ENCODE measurements at regions not wholly inside any gene's neighbourhood (a gene's known extent, or its start where the extent isn't known, plus 50 kb on each side); places are given as distances from the start of the nearest gene placed in this dataset.

- Histone ChIP-seq H3K9me2 (replicated peaks; ENCODE audit: control insufficient read depth, low read length) (no peaks in the 10 kb centered on the region), H3K27me3 (ENCODE audit: control insufficient read depth, low read length) (no peaks in the 10 kb centered on the region), H3K79me2 (ENCODE audit: control insufficient read depth, low read length) (no peaks in the 10 kb centered on the region), H3K4me1 (ENCODE audit: control insufficient read depth, low read length) (no peaks in the 10 kb centered on the region), H4K20me1 (ENCODE audit: control insufficient read depth, insufficient read depth, low read depth, low read length) (no peaks in the 10 kb centered on the region), H3K4me3 (ENCODE audit: low read length) (no peak overlapping the region), H3K36me3 (ENCODE audit: control insufficient read depth, low read length) (no peaks in the 10 kb centered on the region), H3F3A (ENCODE audit: control insufficient read depth, insufficient read depth) (no peaks in the 10 kb centered on the region), H3K4me2 (ENCODE audit: low read length) (no peak overlapping the region), H3K27ac (ENCODE audit: low read depth, low read length) (no peak overlapping the region), H3K9me3 (ENCODE audit: control insufficient read depth, insufficient read depth, low read length) (no peaks in the 10 kb centered on the region; the same call in 1 of the 2 replicates)
- no peak for TF ChIP-seq EZH2phosphoT487 (IDR thresholded peaks at IDR 0.05; ENCODE audit: borderline replicate concordance, low read length)
- TF ChIP-seq CTCF (IDR thresholded peaks at IDR 0.05; ENCODE audit: low read depth, low read length, poor library complexity, severe bottlenecking): no peak
These were observed 584.6 kb downstream of the GABRG1 start for GRCh38 chr4:45539142-45539814.

- TF ChIP-seq CTCF (IDR thresholded peaks at IDR 0.05; ENCODE audit: low read depth, low read length, poor library complexity, severe bottlenecking) (no peak), EZH2phosphoT487 (IDR thresholded peaks at IDR 0.05; ENCODE audit: borderline replicate concordance, low read length) (no peak)
- Histone ChIP-seq H3K9me3 (ENCODE audit: control insufficient read depth, insufficient read depth, low read length) (peaks cover 5% of the 10 kb centered on the region; the same call in 1 of the 2 replicates), H3K9me2 (replicated peaks; ENCODE audit: control insufficient read depth, low read length) (no peaks in the 10 kb centered on the region), H3K4me1 (ENCODE audit: control insufficient read depth, low read length) (no peaks in the 10 kb centered on the region), H3K36me3 (ENCODE audit: control insufficient read depth, low read length) (no peaks in the 10 kb centered on the region), H3K4me3 (ENCODE audit: low read length) (no peak overlapping the region), H3K27ac (ENCODE audit: low read depth, low read length) (no peak overlapping the region), H3K4me2 (ENCODE audit: low read length) (no peak overlapping the region), H3K79me2 (ENCODE audit: control insufficient read depth, low read length) (no peaks in the 10 kb centered on the region), H3F3A (ENCODE audit: control insufficient read depth, insufficient read depth) (no peaks in the 10 kb centered on the region), H3K27me3 (ENCODE audit: control insufficient read depth, low read length) (no peaks in the 10 kb centered on the region), H4K20me1 (ENCODE audit: control insufficient read depth, insufficient read depth, low read depth, low read length) (no peaks in the 10 kb centered on the region)
These were observed 593.4 kb downstream of the GABRG1 start for GRCh38 chr4:45530498-45530897.

- Histone ChIP-seq H3K27ac (ENCODE audit: low read depth, low read length) (no peak overlapping the region), H3F3A (ENCODE audit: control insufficient read depth, insufficient read depth) (no peaks in the 10 kb centered on the region), H3K4me3 (ENCODE audit: low read length) (no peak overlapping the region), H3K9me3 (ENCODE audit: control insufficient read depth, insufficient read depth, low read length) (peaks cover 5% of the 10 kb centered on the region; the same call in 1 of the 2 replicates), H4K20me1 (ENCODE audit: control insufficient read depth, insufficient read depth, low read depth, low read length) (no peaks in the 10 kb centered on the region), H3K4me2 (ENCODE audit: low read length) (no peak overlapping the region), H3K27me3 (ENCODE audit: control insufficient read depth, low read length) (no peaks in the 10 kb centered on the region), H3K9me2 (replicated peaks; ENCODE audit: control insufficient read depth, low read length) (no peaks in the 10 kb centered on the region), H3K4me1 (ENCODE audit: control insufficient read depth, low read length) (no peaks in the 10 kb centered on the region), H3K79me2 (ENCODE audit: control insufficient read depth, low read length) (no peaks in the 10 kb centered on the region), H3K36me3 (ENCODE audit: control insufficient read depth, low read length) (no peaks in the 10 kb centered on the region)
- TF ChIP-seq CTCF (IDR thresholded peaks at IDR 0.05; ENCODE audit: low read depth, low read length, poor library complexity, severe bottlenecking) (no peak), EZH2phosphoT487 (IDR thresholded peaks at IDR 0.05; ENCODE audit: borderline replicate concordance, low read length) (no peak)
These were observed 596.7 kb downstream of the GABRG1 start for GRCh38 chr4:45527160-45527559.

Data from DOHH2 (cell line).